ENCODE measurements at regions not wholly inside any gene's neighbourhood (a gene's known extent, or its start where the extent isn't known, plus 50 kb on each side); places are given as distances from the start of the nearest gene placed in this dataset.
A peak's percentile ranks its signal among the peaks of the same experiment; 100 is the strongest.

- no peak overlapping the region for H3K27ac ChIP-seq (ENCODE audit: low read depth in 1 of 2, low read length in 1 of 2)
- no peak for ATAC-seq (ENCODE audit: insufficient read depth, low FRiP score)
- H3K4me3 ChIP-seq = no peak overlapping the region
- 76 to 88% methylated on average over 3 of the region's 3 CpGs for WGBS, 2 donors
- peaks cover 0 to 43% (median 14%) of the 10 kb centered on the region in 5 donors for H3K4me1 ChIP-seq (ENCODE audit: control insufficient read depth in 5 of 5, insufficient read depth in 5 of 5, low read length in 5 of 5)
- DNase-seq = peak in 2 of 3 donors; percentile 93 to 94
- H3K9ac ChIP-seq (ENCODE audit: insufficient read depth in 1 of 2, low read length in 2 of 2) = no peak overlapping the region
- H3K9me3 ChIP-seq (ENCODE audit: control insufficient read depth in 4 of 4, insufficient read depth in 3 of 4, low read length in 3 of 4) = no peaks in the 10 kb centered on the region
- no peaks in the 10 kb centered on the region for H3K36me3 ChIP-seq (ENCODE audit: control insufficient read depth in 4 of 4, insufficient read depth in 4 of 4, low read length in 4 of 4)
- no peak for TF ChIP-seq CTCF (IDR thresholded peaks at IDR 0.05; ENCODE audit: control extremely low read depth, extremely low read depth)
- H3K27me3 ChIP-seq (ENCODE audit: control insufficient read depth in 3 of 3, insufficient read depth in 3 of 3, low read length in 2 of 3) = no peaks in the 10 kb centered on the region
Measured at GRCh38 chr5:8694545-8694944, 825.6 kb downstream of the MTRR start.

- DNase-seq = peak; percentile 44 to 78 (median 77)
Measured at GRCh38 chr5:8695902-8696845, 827.2 kb downstream of the MTRR start.

GRCh38 chr5:8700222-8700621, 831.3 kb downstream of the MTRR start:
- no peaks in the 10 kb centered on the region for H3K9me3 ChIP-seq (ENCODE audit: control insufficient read depth in 4 of 4, insufficient read depth in 3 of 4, low read length in 3 of 4)
- DNase-seq (peak in 2 of 3 donors; percentile 43 to 66), ATAC-seq (ENCODE audit: insufficient read depth, low FRiP score) (peak; percentile 34)
- peaks cover 0 to 44% (median 12%) of the 10 kb centered on the region in 5 donors for H3K4me1 ChIP-seq (ENCODE audit: control insufficient read depth in 5 of 5, insufficient read depth in 5 of 5, low read length in 5 of 5)
- peak overlapping the region in 1 of 2 donors; percentile 52 for H3K27ac ChIP-seq (ENCODE audit: low read depth in 1 of 2, low read length in 1 of 2)
- 69 to 73% methylated on average over 5 of the region's 5 CpGs for WGBS, 2 donors
- no peak overlapping the region for H3K4me3 ChIP-seq
- H3K9ac ChIP-seq (ENCODE audit: insufficient read depth in 1 of 2, low read length in 2 of 2) = no peak overlapping the region
- no peaks in the 10 kb centered on the region for H3K36me3 ChIP-seq (ENCODE audit: control insufficient read depth in 4 of 4, insufficient read depth in 4 of 4, low read length in 4 of 4)
- TF ChIP-seq CTCF (IDR thresholded peaks at IDR 0.05; ENCODE audit: control extremely low read depth, extremely low read depth) = no peak
- H3K27me3 ChIP-seq (ENCODE audit: control insufficient read depth in 3 of 3, insufficient read depth in 3 of 3, low read length in 2 of 3) = no peaks in the 10 kb centered on the region

More at GRCh38 chr5:8695902-8696845, 827.2 kb downstream of the MTRR start:
- TF ChIP-seq CTCF (IDR thresholded peaks at IDR 0.05; ENCODE audit: control extremely low read depth, extremely low read depth) = no peak
- no peaks in the 10 kb centered on the region for H3K27me3 ChIP-seq (ENCODE audit: control insufficient read depth in 3 of 3, insufficient read depth in 3 of 3, low read length in 2 of 3)
- no peaks in the 10 kb centered on the region for H3K36me3 ChIP-seq (ENCODE audit: control insufficient read depth in 4 of 4, insufficient read depth in 4 of 4, low read length in 4 of 4)
- peaks cover 0 to 59% (median 22%) of the 10 kb centered on the region in 5 donors for H3K4me1 ChIP-seq (ENCODE audit: control insufficient read depth in 5 of 5, insufficient read depth in 5 of 5, low read length in 5 of 5)
- no peak overlapping the region for H3K27ac ChIP-seq (ENCODE audit: low read depth in 1 of 2, low read length in 1 of 2)
- no peak for ATAC-seq (ENCODE audit: insufficient read depth, low FRiP score)
- WGBS, 2 donors = 69 to 77% methylated on average over 10 of the region's 10 CpGs
- H3K9ac ChIP-seq (ENCODE audit: insufficient read depth in 1 of 2, low read length in 2 of 2) = no peak overlapping the region
- no peaks in the 10 kb centered on the region for H3K9me3 ChIP-seq (ENCODE audit: control insufficient read depth in 4 of 4, insufficient read depth in 3 of 4, low read length in 3 of 4)
- no peak overlapping the region for H3K4me3 ChIP-seq

Data from lung (tissue), 11 donors.